ENCODE measurements at regions not wholly inside any gene's neighbourhood (a gene's known extent, or its start where the extent isn't known, plus 50 kb on each side); places are given as distances from the start of the nearest gene placed in this dataset.
A peak's percentile ranks its signal among the peaks of the same experiment; 100 is the strongest.

- DNase-seq, result no peak
Observed at GRCh38 chr1:185497177-185497576, 180.1 kb upstream of the IVNS1ABP start.

DNA sequence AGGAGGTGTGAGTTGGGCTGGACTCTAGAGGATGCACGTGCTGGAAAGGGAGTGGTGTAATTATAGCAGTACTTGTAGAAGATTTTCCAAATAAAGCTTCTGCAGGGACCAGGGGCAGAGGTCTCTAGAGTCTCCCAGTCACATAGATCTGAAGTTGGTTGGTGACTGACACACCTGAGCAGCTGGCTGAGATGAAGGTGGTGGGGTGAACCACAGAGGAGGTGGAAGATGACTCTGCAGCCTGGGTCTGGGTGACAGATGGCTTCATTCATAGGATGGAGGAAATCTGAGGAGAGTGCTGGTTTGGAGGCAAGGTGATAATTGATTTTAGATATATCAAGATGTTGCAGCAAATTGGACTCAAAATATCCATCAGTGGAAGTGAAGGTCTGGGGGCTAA is 178.9 kb upstream of the IVNS1ABP start:
- no peak for DNase-seq

DNA sequence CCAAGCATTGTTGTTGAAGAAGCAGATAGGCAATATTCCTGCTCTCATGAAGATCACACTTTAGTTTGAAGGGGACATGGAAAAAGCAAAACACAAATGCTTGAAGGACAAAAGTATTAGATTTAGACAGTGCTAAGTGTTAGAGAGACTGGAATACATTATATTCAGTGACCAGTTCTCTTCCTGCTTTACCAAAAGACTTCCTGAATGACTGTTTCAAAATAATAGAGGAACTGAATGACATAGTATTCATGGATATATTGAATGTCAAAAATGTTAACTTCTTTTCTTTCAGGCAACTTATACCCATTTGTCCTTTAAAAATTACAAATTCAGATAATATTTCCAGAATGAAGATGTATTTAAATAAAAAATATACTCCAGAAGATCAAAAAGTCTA is 178.0 kb upstream of the IVNS1ABP start:
- no peak for DNase-seq

DNA sequence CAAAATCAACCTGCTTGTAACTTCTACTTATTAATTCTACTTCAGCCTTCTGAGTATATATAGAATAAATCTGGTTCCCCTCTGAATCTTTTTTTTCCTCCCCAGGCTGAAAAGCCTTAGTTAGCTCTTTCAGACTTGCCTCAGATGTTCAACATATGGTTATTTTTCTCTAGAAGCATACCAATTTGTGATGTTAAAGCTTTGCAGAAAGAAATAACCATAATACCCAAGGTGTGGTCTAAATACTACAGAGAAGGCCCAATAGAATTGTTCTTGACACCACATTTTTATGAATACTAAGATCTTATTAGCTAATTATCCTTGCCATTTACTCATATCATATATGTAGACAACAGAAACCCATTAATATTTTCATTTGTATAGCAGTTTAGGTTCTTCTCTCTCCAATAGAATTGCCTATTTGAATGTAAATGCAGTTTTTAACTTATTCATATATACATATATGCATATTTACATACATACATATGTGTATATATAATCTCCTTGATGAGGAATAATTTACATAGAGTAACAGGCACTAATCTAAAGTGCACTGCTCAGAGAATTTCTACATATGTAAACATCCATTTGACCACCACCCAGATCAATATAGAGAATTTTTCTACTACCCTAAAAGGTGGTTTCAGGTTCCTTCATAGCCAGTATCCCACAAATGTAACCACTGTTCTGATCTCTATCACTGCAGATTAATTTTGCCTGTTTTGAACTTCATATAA is 175.2 kb upstream of the IVNS1ABP start:
- no peak for DNase-seq

- DNase-seq, result no peak
Observed at GRCh38 chr1:185491604-185492003, 174.6 kb upstream of the IVNS1ABP start.

DNA sequence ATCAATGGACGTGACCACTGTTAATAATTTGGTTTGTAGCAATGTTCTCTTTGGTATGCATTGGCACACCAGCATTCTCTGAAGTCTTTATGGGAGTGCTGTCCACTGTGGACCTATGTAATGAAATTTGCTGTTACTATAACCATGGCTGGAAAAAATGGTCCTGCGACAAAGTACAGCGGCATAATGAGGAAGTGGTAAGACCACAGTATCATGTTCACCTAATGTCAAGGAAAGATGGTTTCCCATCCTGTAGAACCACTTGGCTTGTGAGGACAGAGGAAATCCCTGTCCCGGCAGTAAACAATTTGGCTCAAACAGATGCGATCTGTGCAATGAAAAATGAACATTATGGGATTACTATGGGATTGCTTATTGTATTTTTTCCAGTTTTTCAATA is 173.9 kb upstream of the IVNS1ABP start:
- DNase-seq, result no peak

- no peak for DNase-seq
Observed at GRCh38 chr1:185489406-185489805, 172.4 kb upstream of the IVNS1ABP start.

DNA sequence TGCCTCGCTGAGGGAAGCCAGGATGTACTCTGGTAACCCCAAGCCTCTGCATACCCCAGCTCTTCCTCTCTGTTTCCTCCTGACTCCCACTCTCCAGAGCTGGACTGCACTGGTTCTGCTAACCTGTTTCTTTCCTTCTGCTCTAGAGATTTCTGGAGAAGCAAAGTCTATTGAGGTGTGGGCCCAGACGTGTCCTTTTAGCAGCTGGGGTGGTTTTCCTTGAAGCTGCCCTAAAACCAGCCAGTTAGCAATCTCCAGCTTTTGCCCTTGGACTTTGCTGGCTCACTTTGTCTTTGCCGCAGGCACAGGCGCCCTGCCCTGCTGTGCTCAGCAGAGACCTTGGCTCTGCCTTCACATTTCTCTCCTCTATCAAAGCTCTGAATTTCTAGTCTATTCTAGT is 171.8 kb upstream of the IVNS1ABP start:
- no peak for DNase-seq

GRCh38 chr1:185487936-185488335 is 170.9 kb upstream of the IVNS1ABP start:
- no peak for DNase-seq

- no peak for DNase-seq
Observed at GRCh38 chr1:185487026-185487425, 170.0 kb upstream of the IVNS1ABP start.

- DNase-seq, result no peak
Observed at GRCh38 chr1:185486346-185486745, 169.3 kb upstream of the IVNS1ABP start.

DNA sequence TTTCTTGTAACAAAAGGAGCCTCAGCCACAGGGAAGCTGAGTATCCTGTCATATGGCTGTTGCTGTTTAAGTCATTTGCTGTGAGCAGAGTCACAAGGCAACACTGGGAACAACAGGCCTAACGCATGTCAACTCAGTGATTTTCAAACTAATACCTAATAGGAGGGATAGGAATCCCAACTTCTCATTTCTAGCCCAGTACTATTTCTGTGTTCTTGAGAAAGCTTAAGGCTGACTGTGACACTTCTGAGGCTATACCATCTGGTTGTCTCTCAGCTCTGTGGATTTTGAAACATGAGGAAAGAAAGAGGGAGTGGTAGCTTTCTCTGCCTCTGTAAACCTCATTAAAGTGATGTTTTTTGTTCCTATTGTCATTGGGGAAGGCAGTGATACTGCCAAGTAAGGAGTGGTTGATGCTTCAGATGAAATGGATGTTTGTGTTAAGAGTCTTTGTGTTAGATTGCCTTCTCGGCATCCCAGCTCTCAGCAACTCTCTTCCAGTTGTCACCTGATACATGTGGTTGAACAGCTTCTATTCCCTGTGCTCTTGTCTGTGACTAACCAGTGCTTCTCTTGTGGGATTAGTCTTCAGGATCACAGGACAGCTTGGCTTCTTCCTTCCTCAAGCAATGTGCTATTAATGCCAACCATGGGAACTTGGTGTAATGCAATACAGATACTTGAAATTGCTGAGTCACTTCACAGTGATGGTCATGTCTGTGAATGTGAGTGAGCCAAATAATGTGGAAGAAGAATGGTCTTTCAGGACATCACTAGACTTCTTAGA is 166.8 kb upstream of the IVNS1ABP start:
- peak; percentile 54 for DNase-seq

- no peak for DNase-seq
Observed at GRCh38 chr1:185483217-185483616, 166.2 kb upstream of the IVNS1ABP start.

GRCh38 chr1:185480545-185480944 is 163.5 kb upstream of the IVNS1ABP start:
- no peak for DNase-seq

DNA sequence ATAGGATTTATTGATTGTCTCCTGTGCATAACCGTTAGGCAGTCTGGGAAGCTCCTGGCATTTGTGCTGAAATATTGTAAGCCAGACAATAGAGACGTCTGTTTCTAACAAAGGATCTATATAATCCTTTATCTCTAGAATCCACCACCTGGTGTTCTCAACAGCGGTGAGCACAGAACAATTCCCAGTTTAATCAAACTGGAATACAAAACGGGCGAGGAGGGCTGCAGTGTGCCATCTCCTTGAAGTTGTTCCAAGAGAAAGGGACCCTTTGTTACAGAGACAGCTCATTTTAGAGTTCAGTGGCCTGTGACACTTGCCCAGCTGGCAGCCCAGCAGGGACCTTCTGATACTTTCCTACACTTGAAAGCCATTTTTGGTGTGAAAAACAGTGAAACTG is 162.8 kb upstream of the IVNS1ABP start:
- DNase-seq, result no peak

GRCh38 chr1:185478877-185479276 is 161.8 kb upstream of the IVNS1ABP start:
- no peak for DNase-seq

GRCh38 chr1:185477638-185478580 is 160.9 kb upstream of the IVNS1ABP start:
- DNase-seq, result peak; percentile 3

GRCh38 chr1:185474440-185475149 is 157.6 kb upstream of the IVNS1ABP start:
- DNase-seq, result no peak

GRCh38 chr1:185473186-185473585 is 156.1 kb upstream of the IVNS1ABP start:
- no peak for DNase-seq

GRCh38 chr1:185468626-185469025 is 151.6 kb upstream of the IVNS1ABP start:
- DNase-seq, result no peak

GRCh38 chr1:185467122-185467521 is 150.1 kb upstream of the IVNS1ABP start:
- no peak for DNase-seq

- DNase-seq, result peak; percentile 11
Observed at GRCh38 chr1:185464777-185465176, 147.7 kb upstream of the IVNS1ABP start.

- DNase-seq, result no peak
Observed at GRCh38 chr1:185463433-185463832, 146.4 kb upstream of the IVNS1ABP start.

All from hematopoietic multipotent progenitor cell treated with erythropoietin and hydrocortisone succinate and interleukin-3 and kit ligand, for 6 days (in vitro differentiated cells).